H1 (cell line): ENCODE measurements at regions not wholly inside any gene's neighbourhood (a gene's known extent, or its start where the extent isn't known, plus 50 kb on each side); places are given as distances from the start of the nearest gene placed in this dataset.

Experiments
- CTCF ChIA-PET: fragments of 300-600 bp; sonication (Branson Sonifier 250); formaldehyde crosslinking; loops from one replicate; lab custom pipeline; 2021; ENCODE audit not compliant: partially characterized antibody; lab: Charles Lee
- POLR2A ChIA-PET: fragments of 300-600 bp; sonication (Branson Sonifier 250); formaldehyde crosslinking; loops from one replicate; lab custom pipeline; 2021; ENCODE audit warnings: inconsistent platforms; ENCODE audit not compliant: partially characterized antibody; lab: Charles Lee
- DNase-seq, 2 experiments: peaks; one replicate each; pipeline versions ENCODE4 v3.0.0 to v3.0.0-alpha.2; 2010 to 2022; ENCODE audit warnings: low spot score in 2 of 2, low read depth in 1 of 2, mixed read lengths in 1 of 2
- FAIRE-seq: peaks from 2 replicates; lab custom pipeline; 2011; peaks lifted over from hg19 to GRCh38; lab: Jason Lieb, UNC
- H2AFZ ChIP-seq: 2 replicates; pipeline ENCODE4 v1.8.1; 2012; ENCODE audit warnings: low read length, inconsistent platforms
- H2AK5ac ChIP-seq: 2 replicates; pipeline ENCODE4 v1.6.1; 2013; ENCODE audit warnings: low read depth, low read length
- H2BK120ac ChIP-seq: replicated peaks from 2 replicates; pipeline ENCODE3; 2013; ENCODE audit warnings: low read depth, low read length, inconsistent platforms
- H2BK12ac ChIP-seq: 2 replicates; pipeline ENCODE4 v1.6.1; 2013; ENCODE audit warnings: low read depth, low read length
- H2BK15ac ChIP-seq: 2 replicates; pipeline ENCODE4 v1.6.1; 2013; ENCODE audit warnings: low read length
- H2BK20ac ChIP-seq: 2 replicates; pipeline ENCODE4 v1.6.1; 2013; ENCODE audit warnings: low read length
- H2BK5ac ChIP-seq: 2 replicates; pipeline ENCODE4 v1.6.1; 2013; ENCODE audit warnings: low read depth, low read length
- H3K14ac ChIP-seq: 2 replicates; pipeline ENCODE4 v1.6.1; 2013; ENCODE audit warnings: inconsistent platforms; ENCODE audit not compliant: insufficient read length
- H3K18ac ChIP-seq: 2 replicates; pipeline ENCODE4 v1.6.1; 2013; ENCODE audit warnings: low read length; ENCODE audit errors: extremely low read depth
- H3K23ac ChIP-seq: 2 replicates; pipeline ENCODE4 v1.6.1; 2013; ENCODE audit warnings: inconsistent platforms; ENCODE audit not compliant: insufficient read length
- H3K23me2 ChIP-seq: 2 replicates; pipeline ENCODE4 v1.6.1; 2013; ENCODE audit warnings: low read depth, low read length
- H3K27ac ChIP-seq: 2 replicates; pipeline ENCODE4 v1.6.1; 2011; ENCODE audit warnings: low read depth, low read length, inconsistent platforms
- H3K27me3 ChIP-seq, 4 experiments: replicated peaks in 1 of 4; 1 replicate in 1 of 4; 2 replicates in 3 of 4; pipeline versions ENCODE4 v1.6.1 to v1.8.1; 2011 to 2013; ENCODE audit warnings: low read length in 3 of 4, mild to moderate bottlenecking in 3 of 4, inconsistent platforms in 2 of 4, mixed read lengths in 2 of 4, moderate library complexity in 1 of 4; ENCODE audit not compliant: control insufficient read depth in 3 of 4, insufficient read depth in 3 of 4; ENCODE audit errors: extremely low read depth in 1 of 4
- H3K36me3 ChIP-seq, 4 experiments: 2 replicates each; pipeline versions ENCODE4 v1.6.1 to v1.8.1; 2011 to 2013; ENCODE audit warnings: mild to moderate bottlenecking in 4 of 4, low read length in 3 of 4, moderate library complexity in 2 of 4, control low read depth in 1 of 4, inconsistent platforms in 1 of 4; ENCODE audit not compliant: insufficient read depth in 4 of 4, control insufficient read depth in 2 of 4
- H3K4ac ChIP-seq: replicated peaks from 2 replicates; pipeline ENCODE3; 2013; ENCODE audit warnings: low read length, low read depth, mixed read lengths, inconsistent platforms; ENCODE audit not compliant: insufficient read length
- H3K4me1 ChIP-seq, 4 experiments: replicated peaks in 1 of 4; 1 replicate in 1 of 4; 2 replicates in 3 of 4; pipeline versions ENCODE4 v1.6.1 to v1.8.1; 2011 to 2013; ENCODE audit warnings: low read length in 3 of 4, inconsistent platforms in 2 of 4, mixed read lengths in 1 of 4; ENCODE audit not compliant: insufficient read depth in 4 of 4, control insufficient read depth in 3 of 4
- H3K4me2 ChIP-seq, 2 experiments: 2 replicates each; pipeline versions ENCODE4 v1.6.1 to v1.8.1; 2011 to 2013; ENCODE audit warnings: low read depth in 2 of 2, low read length in 2 of 2, control low read depth in 1 of 2, inconsistent platforms in 1 of 2, mild to moderate bottlenecking in 1 of 2; ENCODE audit not compliant: insufficient read depth in 1 of 2
- H3K4me3 ChIP-seq, 4 experiments: fragments of 200-600, 300-600 bp in 1 of 4; sonication (generic), shearing (Covaris generic), sonication (Bioruptor Twin) in 1 of 4; 2 replicates each; pipeline versions ENCODE4 v1.5.1 to v1.8.1; 2011 to 2016; ENCODE audit warnings: low read length in 4 of 4, low read depth in 3 of 4, control low read depth in 2 of 4, inconsistent platforms in 2 of 4, mild to moderate bottlenecking in 2 of 4, mixed read lengths in 1 of 4, moderate library complexity in 1 of 4; ENCODE audit not compliant: insufficient read depth in 2 of 4; ENCODE audit errors: extremely low read depth in 1 of 4
- H3K56ac ChIP-seq: replicated peaks from 2 replicates; pipeline ENCODE3; 2013; ENCODE audit warnings: low read depth, mild to moderate bottlenecking, mixed read lengths, low read length, inconsistent platforms; ENCODE audit not compliant: insufficient read length
- H3K79me1 ChIP-seq: 2 replicates; pipeline ENCODE4 v1.6.1; 2013; ENCODE audit warnings: low read depth, low read length, control low read depth
- H3K79me2 ChIP-seq, 2 experiments: 2 replicates each; pipeline versions ENCODE4 v1.6.1 to v1.8.1; 2012 to 2013; ENCODE audit warnings: low read length in 2 of 2, mild to moderate bottlenecking in 2 of 2, inconsistent platforms in 1 of 2; ENCODE audit not compliant: insufficient read depth in 2 of 2, control insufficient read depth in 1 of 2
- H3K9ac ChIP-seq, 4 experiments: replicated peaks in 1 of 4; 1 replicate in 1 of 4; 2 replicates in 3 of 4; pipeline versions ENCODE4 v1.6.1 to v1.8.1; 2011 to 2013; ENCODE audit warnings: low read depth in 3 of 4, low read length in 3 of 4, control low read depth in 2 of 4, mild to moderate bottlenecking in 2 of 4, moderate library complexity in 2 of 4, inconsistent platforms in 1 of 4; ENCODE audit errors: extremely low read depth in 1 of 4
- H3K9me3 ChIP-seq, 2 experiments: 2 replicates each; pipeline versions ENCODE4 v1.6.1 to v1.8.1; 2012 to 2013; ENCODE audit warnings: mild to moderate bottlenecking in 2 of 2, moderate library complexity in 2 of 2, control low read depth in 1 of 2, inconsistent platforms in 1 of 2, low read depth in 1 of 2, low read length in 1 of 2, mixed read lengths in 1 of 2; ENCODE audit not compliant: insufficient read depth in 2 of 2
- H4K20me1 ChIP-seq, 2 experiments: replicated peaks in 1 of 2; 2 replicates each; pipeline versions ENCODE3 to v1.8.1; 2011 to 2013; ENCODE audit warnings: inconsistent platforms in 2 of 2, low read length in 2 of 2, mild to moderate bottlenecking in 1 of 2; ENCODE audit not compliant: insufficient read depth in 2 of 2, control insufficient read depth in 1 of 2
- H4K5ac ChIP-seq: 2 replicates; pipeline ENCODE4 v1.6.1; 2013; ENCODE audit warnings: low read length, low read depth, mixed read lengths, inconsistent platforms; ENCODE audit not compliant: insufficient read length
- H4K8ac ChIP-seq: 2 replicates; pipeline ENCODE4 v1.8.0; 2013; ENCODE audit warnings: mild to moderate bottlenecking, moderate library complexity, low read length, inconsistent platforms; ENCODE audit not compliant: insufficient read depth; ENCODE audit errors: extremely low read depth
- H4K91ac ChIP-seq: replicated peaks from 2 replicates; pipeline ENCODE3; 2013; ENCODE audit warnings: low read length, mixed read lengths, inconsistent platforms; ENCODE audit not compliant: insufficient read length
- BCL11A ChIP-seq, 2 experiments: IDR thresholded peaks; one replicate each; pipeline ENCODE4 v1.6.1; 2011; ENCODE audit warnings: low read depth in 2 of 2, low read length in 2 of 2, mild to moderate bottlenecking in 2 of 2
- CHD2 ChIP-seq: IDR thresholded peaks from 2 replicates; pipeline ENCODE4 v1.6.1; 2012; ENCODE audit warnings: low read length, improper control_type of control experiment
- JUN ChIP-seq: IDR thresholded peaks from 2 replicates; pipeline ENCODE4 v1.6.1; 2011; ENCODE audit warnings: low read depth, mild to moderate bottlenecking, improper control_type of control experiment, low read length
- JUND ChIP-seq: IDR thresholded peaks from 2 replicates; pipeline ENCODE4 v1.6.1; 2011; ENCODE audit warnings: mild to moderate bottlenecking, improper control_type of control experiment, low read length
- RFX5 ChIP-seq: IDR thresholded peaks from 2 replicates; pipeline ENCODE4 v1.6.1; 2011; ENCODE audit warnings: low read depth, low read length, improper control_type of control experiment, borderline replicate concordance
- WGBS, 2 experiments: shearing (Covaris generic) in 1 of 2; methylation state at CpG; one replicate each; pipeline versions ENCODE4 v1.1.6 to v1.1.7; 2013 to 2015; ENCODE audit warnings: low lambda C conversion rate in 2 of 2, mixed read lengths in 2 of 2, inconsistent platforms in 1 of 2, low coverage in 1 of 2, missing lambda C conversion rate in 1 of 2; ENCODE audit not compliant: insufficient replicate concordance in 2 of 2, insufficient coverage in 1 of 2, insufficient read length in 1 of 2; ENCODE audit errors: extremely low coverage in 1 of 2, missing lambda C conversion rate in 1 of 2; 5-methylcytosine and 5-hydroxymethylcytosine counted together

- Histone ChIP-seq H4K20me1 (no peaks in the 10 kb centered on the region), H2AFZ (no peak overlapping the region), H3K79me1 (no peaks in the 10 kb centered on the region), H3K18ac (no peak overlapping the region), H3K23me2 (no peaks in the 10 kb centered on the region), H4K8ac (no peak overlapping the region), H3K23ac (no peak overlapping the region), H3K56ac (no peak overlapping the region), H3K4me2 (no peak overlapping the region), H3K4ac (no peak overlapping the region), H3K14ac (no peak overlapping the region), H3K79me2 (no peaks in the 10 kb centered on the region), H3K27me3 (no peaks in the 10 kb centered on the region), H2AK5ac (no peak overlapping the region), H4K5ac (no peak overlapping the region), H3K9ac (no peak overlapping the region), H2BK20ac (no peak overlapping the region), H3K4me1 (peaks cover 0 to 7% (median 3%) of the 10 kb centered on the region in 4 experiments; a peak in 3 of 7 replicates), H3K36me3 (no peaks in the 10 kb centered on the region), H4K91ac (no peak overlapping the region), H2BK15ac (no peak overlapping the region), H2BK120ac (no peak overlapping the region), H3K9me3 (no peaks in the 10 kb centered on the region), H2BK12ac (no peak overlapping the region), H2BK5ac (no peak overlapping the region), H3K27ac (no peak overlapping the region), H3K4me3 (no peak overlapping the region)
- ChIA-PET CTCF (no interaction called here), POLR2A (no interaction called here)
- FAIRE-seq (no peak), DNase-seq (no peak)
- WGBS, 2 experiments: 96% methylated on average over 1 of the region's 1 CpG; no CpG with 5 or more reads in 1 of the 2 experiments
- TF ChIP-seq CHD2: no peak
- TF ChIP-seq BCL11A (IDR thresholded peaks at IDR 0.05; ENCODE audit: low read depth in 2 of 2, low read length in 2 of 2): no peak
- TF ChIP-seq RFX5: no peak
- no peak for TF ChIP-seq JUND
- TF ChIP-seq JUN: no peak
These were observed 501.0 kb upstream of the MARCKS start for GRCh38 chr6:113356139-113356538.
